Lung (tissue), 11 donors: ENCODE measurements at regions not wholly inside any gene's neighbourhood (a gene's known extent, or its start where the extent isn't known, plus 50 kb on each side); places are given as distances from the start of the nearest gene placed in this dataset.

Experiments
- ATAC-seq: fragments of 200-7000 bp; cut with Tn5 transposase; one replicate; pipeline ENCODE4 v1.9.1; 2020; ENCODE audit warnings: moderate number of reproducible peaks; ENCODE audit not compliant: insufficient read depth, low FRiP score
- DNase-seq, 3 donors: peaks; one replicate each; pipeline ENCODE4 v3.0.0-alpha.2; 2013 to 2017
- H3K27ac ChIP-seq, 2 donors: one replicate each; pipeline ENCODE4 v1.5.1; 2013; ENCODE audit warnings: mild to moderate bottlenecking in 2 of 2, moderate library complexity in 2 of 2, control low read depth in 1 of 2, inconsistent platforms in 1 of 2, low read depth in 1 of 2, low read length in 1 of 2
- H3K27me3 ChIP-seq, 3 donors: one replicate each; pipeline ENCODE4 v1.5.1; 2013; ENCODE audit warnings: low read length in 2 of 3; ENCODE audit not compliant: control insufficient read depth in 3 of 3, insufficient read depth in 3 of 3
- H3K36me3 ChIP-seq, 4 donors: one replicate each; pipeline ENCODE4 v1.5.1; 2013; ENCODE audit warnings: low read length in 4 of 4, mild to moderate bottlenecking in 1 of 4, moderate library complexity in 1 of 4; ENCODE audit not compliant: control insufficient read depth in 4 of 4, insufficient read depth in 4 of 4
- H3K4me1 ChIP-seq, 5 donors: one replicate each; pipeline ENCODE4 v1.5.1; 2013; ENCODE audit warnings: low read length in 5 of 5, mild to moderate bottlenecking in 2 of 5, moderate library complexity in 1 of 5; ENCODE audit not compliant: control insufficient read depth in 5 of 5, insufficient read depth in 5 of 5
- H3K4me3 ChIP-seq: one replicate; pipeline ENCODE4 v1.5.1; 2013; ENCODE audit warnings: mild to moderate bottlenecking, control low read depth, moderate library complexity
- H3K9ac ChIP-seq, 2 donors: one replicate each; pipeline ENCODE4 v1.5.1; 2013; ENCODE audit warnings: low read length in 2 of 2, control low read depth in 1 of 2; ENCODE audit not compliant: insufficient read depth in 1 of 2
- H3K9me3 ChIP-seq, 4 donors: one replicate each; pipeline ENCODE4 v1.5.1; 2013; ENCODE audit warnings: low read length in 3 of 4, mild to moderate bottlenecking in 1 of 4, moderate library complexity in 1 of 4; ENCODE audit not compliant: control insufficient read depth in 4 of 4, insufficient read depth in 3 of 4
- WGBS, 2 donors: extraction: QIAGEN DNeasy Blood & Tissue Kit; methylation state at CpG; one replicate each; pipeline ENCODE4 v1.1.7; 2013; 5-methylcytosine and 5-hydroxymethylcytosine counted together
- TF ChIP-seq, protein P1 (sequence below): IDR thresholded peaks from 2 replicates; pipeline ENCODE4 v1.5.1; 2012; ENCODE audit warnings: mild to moderate bottlenecking; ENCODE audit errors: control extremely low read depth, extremely low read depth
- donor health status: control.
- donor health status: control.
- donor health status: Bipolar disorder and iron deficiency.
- donor health status: healthy.
- donor health status: DM: yes; HTN: yes; CAD: no.

DNA sequence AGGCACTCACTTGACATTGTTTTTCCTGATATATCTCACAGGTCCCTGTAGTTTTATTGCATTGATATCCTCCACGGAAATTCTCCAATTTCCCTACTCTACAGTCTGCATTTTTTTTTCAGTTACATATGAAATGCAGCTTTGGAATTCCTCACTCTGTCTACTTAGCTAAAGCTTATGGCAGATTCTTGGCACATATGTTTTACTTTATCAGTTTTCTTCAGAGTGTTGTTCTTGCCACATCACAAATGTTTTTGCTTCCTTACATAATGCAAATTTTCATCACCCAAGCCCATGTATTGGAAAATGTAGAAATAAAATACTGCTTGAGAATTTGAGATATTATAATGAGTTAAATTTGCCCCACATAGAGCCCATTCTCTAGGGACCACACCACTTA is 1895.1 kb downstream of the MRPL39 start:
- Histone ChIP-seq H3K4me1 (no peaks in the 10 kb centered on the region), H3K9ac (no peak overlapping the region), H3K27ac (no peak overlapping the region), H3K27me3 (no peaks in the 10 kb centered on the region), H3K36me3 (no peaks in the 10 kb centered on the region), H3K4me3 (no peak overlapping the region), H3K9me3 (peaks cover 0 to 4% (median 0%) of the 10 kb centered on the region in 4 donors)
- no peak for ATAC-seq
- DNase-seq, result no peak
- TF ChIP-seq, protein P1, sequence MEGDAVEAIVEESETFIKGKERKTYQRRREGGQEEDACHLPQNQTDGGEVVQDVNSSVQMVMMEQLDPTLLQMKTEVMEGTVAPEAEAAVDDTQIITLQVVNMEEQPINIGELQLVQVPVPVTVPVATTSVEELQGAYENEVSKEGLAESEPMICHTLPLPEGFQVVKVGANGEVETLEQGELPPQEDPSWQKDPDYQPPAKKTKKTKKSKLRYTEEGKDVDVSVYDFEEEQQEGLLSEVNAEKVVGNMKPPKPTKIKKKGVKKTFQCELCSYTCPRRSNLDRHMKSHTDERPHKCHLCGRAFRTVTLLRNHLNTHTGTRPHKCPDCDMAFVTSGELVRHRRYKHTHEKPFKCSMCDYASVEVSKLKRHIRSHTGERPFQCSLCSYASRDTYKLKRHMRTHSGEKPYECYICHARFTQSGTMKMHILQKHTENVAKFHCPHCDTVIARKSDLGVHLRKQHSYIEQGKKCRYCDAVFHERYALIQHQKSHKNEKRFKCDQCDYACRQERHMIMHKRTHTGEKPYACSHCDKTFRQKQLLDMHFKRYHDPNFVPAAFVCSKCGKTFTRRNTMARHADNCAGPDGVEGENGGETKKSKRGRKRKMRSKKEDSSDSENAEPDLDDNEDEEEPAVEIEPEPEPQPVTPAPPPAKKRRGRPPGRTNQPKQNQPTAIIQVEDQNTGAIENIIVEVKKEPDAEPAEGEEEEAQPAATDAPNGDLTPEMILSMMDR, result no peak
- 59 to 71% methylated on average over 1 of the region's 1 CpG for WGBS, 2 donors

DNA sequence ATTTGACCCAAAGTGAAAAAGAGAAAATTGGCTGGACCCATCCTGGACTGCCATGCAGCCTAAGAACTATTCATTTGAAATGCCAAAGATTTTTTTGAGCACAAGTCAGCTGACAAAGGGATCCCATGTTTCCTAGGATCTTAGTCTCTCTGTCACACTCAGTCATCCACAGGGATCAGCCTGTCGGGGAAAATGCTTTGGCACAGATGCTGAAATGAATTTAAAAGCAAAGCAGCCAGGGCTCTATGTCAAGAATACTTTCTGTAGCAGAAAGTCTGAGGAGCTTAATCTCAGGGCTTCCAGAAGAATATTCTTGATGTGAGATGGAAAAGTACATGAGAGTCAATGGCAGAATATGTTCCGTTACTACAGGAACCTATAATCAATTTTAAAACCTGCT is 1900.8 kb downstream of the MRPL39 start:
- 81 to 87% methylated on average over 2 of the region's 2 CpGs for WGBS, 2 donors
- Histone ChIP-seq H3K9ac (no peak overlapping the region), H3K27me3 (no peaks in the 10 kb centered on the region), H3K4me1 (no peaks in the 10 kb centered on the region), H3K4me3 (no peak overlapping the region), H3K27ac (no peak overlapping the region), H3K9me3 (no peaks in the 10 kb centered on the region), H3K36me3 (no peaks in the 10 kb centered on the region)
- DNase-seq (no peak), ATAC-seq (no peak)
- TF ChIP-seq, protein P1, result no peak

DNA sequence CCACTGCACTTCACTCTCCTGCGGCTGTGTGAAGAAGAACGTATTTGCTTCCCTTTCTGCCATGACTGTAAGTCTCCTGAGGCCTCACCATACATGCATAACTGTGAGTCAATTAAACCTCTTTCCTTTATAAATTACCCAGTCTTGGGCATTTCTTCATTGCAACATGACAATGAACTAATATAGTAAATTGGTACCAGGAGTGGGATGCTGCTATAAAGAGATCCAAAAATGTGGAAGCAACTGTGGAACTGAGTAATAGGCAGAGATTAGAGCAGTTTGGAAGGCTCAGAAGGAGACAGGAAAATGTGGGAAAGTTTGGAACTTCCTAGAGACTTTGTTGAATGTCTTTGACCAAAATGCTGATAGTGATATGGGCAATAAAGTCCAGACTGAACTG is 1907.9 kb downstream of the MRPL39 start:
- Histone ChIP-seq H3K4me3 (no peak overlapping the region), H3K9ac (no peak overlapping the region), H3K27ac (no peak overlapping the region), H3K4me1 (no peaks in the 10 kb centered on the region), H3K27me3 (no peaks in the 10 kb centered on the region), H3K36me3 (no peaks in the 10 kb centered on the region), H3K9me3 (peaks cover 0 to 6% (median 2%) of the 10 kb centered on the region in 4 donors)
- WGBS, 2 donors, result 91 to 98% methylated on average over 2 of the region's 2 CpGs
- TF ChIP-seq, protein P1, result no peak
- no peak for DNase-seq
- no peak for ATAC-seq

DNA sequence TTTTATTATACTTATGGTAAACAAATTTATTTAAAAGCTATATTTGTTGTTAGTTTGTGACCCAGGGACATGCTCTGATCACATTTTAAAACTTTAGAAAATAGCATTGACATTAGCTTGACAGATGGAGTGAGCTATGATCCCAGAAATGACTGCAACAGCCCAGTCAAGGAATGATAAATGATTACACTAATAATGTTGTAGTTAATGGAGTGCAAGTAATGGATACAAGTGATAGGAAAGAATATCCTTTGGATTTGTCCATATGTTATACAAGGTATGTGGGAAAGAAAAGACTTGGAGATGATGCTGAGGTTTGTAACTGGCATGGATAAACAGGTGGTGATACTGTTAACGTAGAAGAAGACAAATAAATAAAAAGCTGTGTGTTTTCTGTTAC is 1908.7 kb downstream of the MRPL39 start:
- H3K9me3 ChIP-seq, result peaks cover 0 to 6% (median 2%) of the 10 kb centered on the region in 4 donors
- no peak overlapping the region for H3K9ac ChIP-seq
- H3K27me3 ChIP-seq, result no peaks in the 10 kb centered on the region
- DNase-seq (no peak), ATAC-seq (no peak)
- H3K4me3 ChIP-seq, result no peak overlapping the region
- H3K4me1 ChIP-seq, result no peaks in the 10 kb centered on the region
- TF ChIP-seq, protein P1, result no peak
- no peaks in the 10 kb centered on the region for H3K36me3 ChIP-seq
- WGBS, 2 donors, result 82 to 88% methylated on average over 1 of the region's 1 CpG
- H3K27ac ChIP-seq, result no peak overlapping the region
